ENCODE measurements at regions not wholly inside any gene's neighbourhood (a gene's known extent, or its start where the extent isn't known, plus 50 kb on each side); places are given as distances from the start of the nearest gene placed in this dataset.

- no peak for DNase-seq (ENCODE audit: low spot score)
Measured at GRCh38 chr6:15044146-15044882, 201.6 kb upstream of the JARID2 start.

DNA sequence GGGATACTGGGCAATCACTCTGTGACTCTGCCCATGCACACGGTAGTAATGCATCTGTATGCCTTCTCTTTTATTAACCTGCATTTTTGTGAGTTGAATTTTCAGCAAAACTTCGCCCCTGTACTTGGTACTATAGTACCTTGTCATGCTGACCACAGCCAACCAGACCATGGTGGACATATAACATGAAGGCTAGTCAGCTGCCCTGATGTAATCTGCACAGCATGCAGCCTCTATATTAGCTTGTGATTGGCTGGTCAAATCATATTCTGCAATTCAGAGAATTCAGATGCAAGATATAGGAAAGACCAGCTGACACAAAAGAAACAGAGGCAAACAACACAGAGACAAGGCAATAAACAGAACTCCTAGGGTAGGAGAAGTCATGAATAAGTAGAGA, 200.9 kb upstream of the JARID2 start:
- DNase-seq (ENCODE audit: low spot score) = no peak

DNA sequence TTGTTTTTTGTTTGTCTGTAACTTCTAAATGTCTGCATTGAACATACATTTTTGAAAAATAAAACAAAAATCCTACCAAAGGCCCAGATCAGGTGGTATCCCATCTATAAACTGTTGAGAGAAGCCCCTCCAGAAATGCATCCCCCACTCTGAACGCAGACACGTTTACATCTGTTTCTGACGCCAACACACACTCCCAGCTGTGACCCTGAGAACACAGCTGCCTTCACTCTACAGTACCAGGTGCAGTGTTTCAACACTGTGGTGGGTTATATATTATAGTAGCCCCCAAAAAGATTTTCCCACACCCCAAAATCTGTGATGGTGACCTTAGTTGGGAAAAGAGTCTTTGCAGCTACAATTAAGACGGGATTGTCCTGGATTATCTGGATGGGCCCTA, 199.1 kb upstream of the JARID2 start:
- DNase-seq (ENCODE audit: low spot score) = no peak

DNA sequence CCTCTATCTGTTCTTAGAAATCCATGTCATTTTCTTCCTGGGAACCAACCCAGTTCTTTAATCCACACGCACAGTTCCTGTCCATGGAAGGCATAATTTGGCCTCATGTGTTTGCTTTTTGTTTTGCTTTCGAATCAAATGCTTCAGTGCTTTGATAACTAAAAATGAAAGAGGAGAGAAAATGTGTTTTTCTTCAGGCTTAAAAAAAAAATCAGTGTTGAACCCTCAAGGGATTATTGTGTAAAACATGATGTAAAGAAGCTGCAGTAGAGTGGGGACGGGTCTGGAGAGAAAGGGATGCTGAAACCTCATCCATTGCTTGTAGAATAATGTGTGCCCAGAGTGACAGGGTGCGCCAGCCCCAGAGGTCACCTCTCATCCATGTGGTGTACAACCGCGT, 197.5 kb upstream of the JARID2 start:
- DNase-seq (ENCODE audit: low spot score) = no peak

DNA sequence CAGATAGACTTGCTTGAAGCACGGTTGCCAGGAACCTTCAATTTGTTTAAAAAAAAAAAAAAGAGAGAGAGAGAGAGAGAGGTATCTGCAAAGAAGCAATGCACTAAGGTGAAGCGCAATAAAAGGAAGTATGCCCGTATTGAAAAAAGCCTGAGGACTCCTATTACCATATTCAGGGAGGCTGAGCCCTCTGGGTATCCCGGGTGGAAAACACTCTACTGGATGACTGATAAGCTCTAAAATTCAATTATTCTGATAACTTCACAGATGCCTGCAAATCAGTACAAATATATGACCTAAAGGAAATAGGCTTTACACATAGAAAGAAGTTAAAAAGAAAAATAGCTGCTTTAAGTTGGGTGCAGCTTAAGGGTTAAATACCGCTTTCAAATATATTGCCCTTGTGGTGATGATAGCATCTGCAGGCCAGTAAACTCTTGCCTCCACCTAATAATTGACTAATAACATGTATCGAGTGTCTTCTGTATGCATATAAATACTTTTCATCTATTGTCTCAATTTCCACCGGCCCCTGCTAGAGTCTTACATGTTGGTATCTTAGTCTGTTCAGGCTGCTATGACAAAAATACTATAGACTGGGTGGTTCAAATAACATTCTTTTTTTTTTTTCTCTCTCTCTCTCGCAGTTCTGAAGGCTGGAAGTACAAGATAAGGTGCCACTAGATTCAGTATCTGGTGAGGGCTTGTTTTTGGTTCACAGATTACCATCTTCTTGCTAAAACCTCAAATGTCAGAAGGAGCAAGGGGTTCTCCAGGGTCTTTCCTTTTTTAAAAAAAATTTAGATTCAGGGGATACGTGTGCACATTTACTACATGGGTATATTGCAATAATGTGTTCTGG, 187.4 kb upstream of the JARID2 start:
- no peak for DNase-seq (ENCODE audit: low spot score)

DNA sequence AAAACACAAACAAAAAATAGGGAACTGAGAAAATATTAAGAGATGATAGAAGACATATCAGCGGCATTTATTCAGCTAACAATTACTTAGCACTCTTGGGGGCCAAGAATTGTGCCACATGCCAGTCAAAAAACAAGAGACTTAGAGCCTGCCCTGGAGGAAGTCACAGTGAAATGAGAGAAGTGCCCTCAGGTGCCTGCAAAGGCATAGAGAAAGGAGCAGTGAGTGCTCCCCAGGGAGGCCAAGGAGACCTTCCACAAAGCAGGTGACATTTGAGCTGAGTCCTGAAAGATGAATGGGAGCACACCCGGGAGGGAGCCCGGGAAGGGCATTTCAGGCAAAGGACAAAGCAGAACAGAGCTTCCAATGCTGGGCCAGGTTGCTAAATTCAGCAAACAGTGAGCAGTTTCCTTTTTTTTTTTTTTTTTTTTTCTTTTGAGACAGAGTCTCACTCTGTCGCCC, 184.7 kb upstream of the JARID2 start:
- DNase-seq (ENCODE audit: low spot score) = no peak

DNA sequence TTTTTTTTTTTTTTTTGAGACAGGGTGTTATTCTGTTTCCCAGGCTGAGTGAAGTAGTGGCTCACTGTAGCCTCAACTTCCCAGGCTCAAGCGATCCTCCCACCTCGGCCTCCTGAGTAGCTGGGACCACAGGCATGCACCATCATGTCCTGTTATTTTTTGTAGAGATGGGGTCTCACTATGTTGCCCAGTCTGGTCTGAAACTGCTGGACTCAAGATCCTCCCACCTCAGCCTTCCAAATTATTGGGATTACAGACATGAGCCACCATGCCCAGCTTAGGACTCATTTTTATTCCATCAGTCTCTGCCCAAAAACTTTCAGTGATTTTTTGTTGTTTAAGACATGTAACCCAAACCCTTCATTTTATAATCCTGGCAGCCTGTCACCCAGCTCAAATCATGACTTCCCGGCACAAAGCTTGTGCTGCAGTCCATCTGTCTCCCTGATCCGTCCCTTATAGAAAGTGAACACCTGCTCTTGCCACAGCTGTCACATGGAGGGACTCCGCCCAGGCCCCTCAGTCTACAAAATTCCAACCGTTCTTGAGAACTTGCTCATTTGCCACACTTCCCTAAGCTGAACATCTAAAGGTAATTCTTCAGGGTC, 183.9 kb upstream of the JARID2 start:
- no peak for DNase-seq (ENCODE audit: low spot score)

- peak; percentile 48 for DNase-seq (ENCODE audit: low spot score)
Measured at GRCh38 chr6:15062516-15063252, 183.2 kb upstream of the JARID2 start.

DNA sequence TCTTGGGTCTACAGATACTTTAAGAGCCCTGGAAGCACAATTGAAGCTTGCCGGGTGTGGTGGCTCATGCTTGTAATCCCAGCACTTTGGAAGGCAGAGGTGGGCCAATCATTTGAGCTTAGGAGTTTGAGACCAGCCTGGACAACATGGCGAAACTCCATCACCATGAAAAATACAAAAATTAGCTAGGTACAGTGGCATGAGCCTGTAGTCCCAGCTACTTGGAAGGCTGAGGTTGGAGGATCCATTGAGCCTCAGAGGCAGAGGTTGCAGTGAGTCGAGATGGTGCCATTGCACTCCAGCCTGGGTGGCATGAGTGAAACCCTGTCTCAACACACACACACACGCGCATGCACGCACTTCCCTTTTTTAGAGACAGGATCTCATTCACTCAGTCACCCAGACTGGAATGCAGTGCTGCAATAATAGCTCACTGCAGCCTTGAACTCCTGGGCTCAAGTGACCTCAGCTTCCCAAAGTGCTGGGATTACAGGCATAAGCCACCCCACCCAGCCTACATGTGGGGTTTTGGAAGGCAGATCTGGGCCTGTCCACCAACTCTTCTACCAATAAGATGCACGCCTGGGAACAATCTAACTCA, 182.5 kb upstream of the JARID2 start:
- DNase-seq (ENCODE audit: low spot score) = no peak

DNA sequence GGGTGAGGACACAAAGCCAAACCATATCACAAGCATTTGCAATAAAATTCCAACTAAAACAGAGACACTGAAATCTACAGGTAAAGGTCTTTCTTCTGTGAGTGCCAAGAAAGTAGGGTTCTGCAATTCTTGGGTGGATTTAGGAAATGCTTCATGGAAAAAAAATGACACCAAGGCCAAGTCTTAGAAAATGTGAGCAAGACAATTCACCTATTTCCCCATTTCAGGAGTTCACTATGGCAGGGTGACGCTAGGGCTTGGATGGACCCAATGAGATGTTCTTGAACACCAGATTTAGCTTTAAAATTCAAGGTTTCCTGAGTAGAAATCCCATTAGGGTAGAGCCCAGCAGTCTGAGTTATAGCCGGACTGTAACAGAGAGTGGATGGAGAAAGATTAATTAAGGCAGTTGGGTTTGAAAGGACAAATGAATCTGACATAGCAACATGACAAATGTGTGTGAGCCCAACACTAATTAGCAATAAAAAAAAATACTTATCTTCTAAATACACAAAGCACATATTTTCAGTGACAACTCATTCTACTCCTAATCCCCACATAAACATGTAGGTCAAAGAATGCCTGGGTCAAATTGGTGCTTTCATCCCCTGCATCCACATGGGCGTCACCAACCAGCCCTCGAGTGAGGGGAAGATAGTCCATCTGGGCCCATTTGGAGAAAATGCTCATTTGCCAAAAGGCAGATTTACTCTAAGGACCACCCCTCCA, 180.4 kb upstream of the JARID2 start:
- no peak for DNase-seq (ENCODE audit: low spot score)

DNA sequence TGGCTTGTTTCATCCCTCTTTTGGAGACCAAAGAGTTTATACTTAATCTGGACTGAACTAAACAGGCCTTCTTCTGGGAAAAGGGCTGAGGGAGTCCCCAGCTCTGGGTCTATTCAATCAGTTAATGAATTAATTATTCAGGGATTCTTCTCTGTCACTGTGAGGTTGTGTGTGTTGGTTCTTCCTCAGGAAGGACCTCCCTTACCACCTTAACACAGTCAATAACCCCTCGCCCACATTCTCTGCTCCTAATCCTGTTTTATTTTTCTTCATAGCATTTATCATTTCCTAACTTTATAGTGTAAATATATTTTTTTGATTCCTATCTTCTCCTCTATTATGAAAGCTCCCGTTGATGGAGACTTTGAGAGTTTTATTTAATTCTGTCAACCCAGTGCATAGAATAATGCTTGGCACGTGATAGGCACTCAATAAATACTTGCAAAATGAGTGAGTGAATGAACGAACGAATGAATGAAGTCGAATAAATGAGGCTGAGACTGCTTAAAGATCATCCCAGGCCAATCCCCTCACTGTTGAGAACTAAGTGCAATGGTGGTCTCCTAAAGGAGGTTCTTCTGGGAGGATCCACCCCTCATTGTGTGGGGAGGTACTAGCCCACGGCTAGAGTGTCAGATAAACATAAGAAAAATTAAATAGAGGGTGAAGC, 179.6 kb upstream of the JARID2 start:
- no peak for DNase-seq (ENCODE audit: low spot score)

DNA sequence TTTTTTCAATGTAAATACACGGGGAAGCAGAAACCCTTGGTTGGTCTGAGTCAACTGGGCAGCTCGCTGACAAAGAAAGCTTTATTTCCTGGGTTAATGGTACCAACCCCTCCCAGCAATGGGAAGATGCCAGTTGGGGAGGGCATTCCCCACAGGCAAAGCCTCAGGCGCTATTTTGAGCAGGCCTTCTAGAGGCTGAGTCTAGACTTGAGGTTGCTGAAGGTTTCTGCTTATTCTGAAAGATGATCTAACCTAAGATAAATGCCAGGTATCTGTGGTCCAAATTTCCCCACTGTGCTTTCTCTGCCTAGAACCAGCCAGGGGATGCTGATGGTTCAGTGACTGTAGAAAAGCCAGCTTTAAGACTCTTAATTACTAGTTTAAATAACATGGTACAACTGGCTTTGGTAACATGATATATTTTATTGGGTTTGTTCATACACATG, 172.5 kb upstream of the JARID2 start:
- DNase-seq (ENCODE audit: low spot score) = no peak

DNA sequence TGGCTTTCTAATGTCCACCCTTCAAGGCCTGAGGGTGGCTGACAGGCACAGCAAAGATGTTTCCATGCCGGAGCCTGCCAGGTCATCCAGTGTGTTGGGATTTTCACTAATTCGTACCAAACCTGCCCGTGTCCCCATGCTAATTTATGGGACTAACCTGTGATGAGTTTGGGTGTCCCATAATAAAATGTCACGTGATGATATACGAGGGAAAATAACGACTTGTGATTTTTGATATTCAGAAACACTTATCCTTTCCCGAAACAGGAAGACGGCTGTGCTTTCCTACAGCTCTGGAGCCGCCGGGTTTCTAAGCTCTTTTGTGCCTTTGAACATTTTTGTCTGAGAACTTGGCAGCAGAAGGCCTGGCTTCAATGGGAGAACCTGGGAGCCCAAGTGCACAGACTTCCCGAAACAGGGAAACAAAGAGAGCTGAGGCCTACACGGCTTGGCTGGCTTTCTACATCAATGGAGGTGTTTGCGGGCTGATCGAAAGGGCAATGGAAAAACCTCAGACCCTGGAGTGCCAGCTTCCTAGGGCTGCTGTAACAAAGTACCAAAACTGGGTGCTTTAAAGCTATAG, 171.9 kb upstream of the JARID2 start:
- no peak for DNase-seq (ENCODE audit: low spot score)

DNA sequence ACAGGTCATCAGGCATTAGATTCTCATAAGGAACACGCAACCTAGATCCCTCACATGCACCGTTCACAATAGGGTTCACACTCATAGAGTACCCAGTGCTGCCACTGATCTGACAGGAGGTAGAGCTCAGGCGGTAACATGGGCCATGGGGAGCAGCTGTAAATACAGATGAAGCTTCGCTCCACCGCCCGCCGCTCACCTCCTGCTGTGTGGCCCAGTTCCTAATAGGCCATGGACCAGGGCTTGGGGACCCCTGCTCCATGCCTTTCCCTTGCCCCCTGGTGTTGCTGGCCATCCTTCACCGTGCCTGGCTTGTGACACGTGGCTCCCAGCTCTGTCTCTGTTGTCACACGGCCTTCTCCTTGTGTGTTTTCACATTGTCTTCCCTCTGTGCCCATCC, 171.1 kb upstream of the JARID2 start:
- no peak for DNase-seq (ENCODE audit: low spot score)

DNA sequence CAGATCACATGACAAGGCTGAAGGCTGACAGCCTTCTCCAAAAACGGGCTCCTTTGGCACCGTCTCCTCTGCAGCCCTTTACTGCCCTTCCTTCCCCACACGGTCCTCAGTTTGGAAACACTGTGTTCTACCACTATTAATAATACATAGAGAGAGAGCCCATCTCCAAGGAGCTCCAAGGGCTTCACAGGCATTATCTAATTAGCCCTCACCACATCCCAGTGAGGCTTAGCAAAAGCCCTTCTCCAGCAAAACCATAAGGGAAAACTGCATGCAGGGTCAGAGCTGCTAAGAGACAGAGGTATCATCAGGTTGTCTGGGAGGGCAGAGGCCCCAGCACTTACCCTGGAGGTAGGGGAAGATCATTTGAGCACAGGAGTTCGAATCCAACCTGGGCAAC, 169.3 kb upstream of the JARID2 start:
- DNase-seq (ENCODE audit: low spot score) = no peak

DNA sequence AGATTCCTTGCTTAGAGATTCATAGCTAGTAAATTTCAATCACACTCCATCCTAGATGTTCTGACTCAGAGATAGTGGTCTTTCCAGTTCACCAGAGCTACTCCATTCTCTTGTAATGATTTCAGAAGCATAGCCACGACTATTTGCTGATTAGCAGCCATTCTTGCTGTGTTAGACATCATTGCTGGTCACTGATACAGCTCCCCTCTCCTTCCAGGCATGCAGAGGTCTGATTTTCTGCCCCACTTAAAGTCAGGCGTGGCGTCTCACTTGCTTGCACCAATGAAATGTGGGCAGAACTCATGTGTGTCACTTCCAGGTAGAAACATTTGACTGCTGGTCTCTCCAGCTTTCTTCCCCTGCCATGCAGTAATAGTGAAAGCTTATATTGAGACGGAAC, 168.9 kb upstream of the JARID2 start:
- DNase-seq (ENCODE audit: low spot score) = no peak

- no peak for DNase-seq (ENCODE audit: low spot score)
Measured at GRCh38 chr6:15077961-15078360, 167.9 kb upstream of the JARID2 start.

GRCh38 chr6:15079288-15079817, 166.5 kb upstream of the JARID2 start:
- DNase-seq (ENCODE audit: low spot score) = no peak

DNA sequence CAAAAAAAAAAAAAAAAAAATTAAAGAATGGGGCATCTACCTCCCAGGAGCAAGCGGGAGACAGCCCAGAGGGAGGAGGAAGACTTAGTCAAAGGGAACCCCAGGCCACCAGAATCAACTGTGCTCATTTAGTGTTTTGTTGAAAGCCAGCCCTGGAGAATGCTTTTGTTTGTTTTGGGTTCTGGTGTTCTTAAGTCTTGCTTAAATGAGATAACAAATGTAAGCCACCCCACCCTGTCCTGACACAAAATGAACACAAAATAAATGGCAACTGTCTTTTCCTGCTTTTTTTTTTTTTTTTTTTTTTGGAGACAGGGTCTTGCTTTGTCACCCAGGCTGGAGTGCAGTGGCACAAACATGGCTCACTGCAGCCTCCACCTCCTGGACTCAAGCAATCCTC, 165.0 kb upstream of the JARID2 start:
- no peak for DNase-seq (ENCODE audit: low spot score)

GRCh38 chr6:15081447-15081846, 164.4 kb upstream of the JARID2 start:
- DNase-seq (ENCODE audit: low spot score) = no peak
